ENCODE measurements at regions not wholly inside any gene's neighbourhood (a gene's known extent, or its start where the extent isn't known, plus 50 kb on each side); places are given as distances from the start of the nearest gene placed in this dataset.
A peak's percentile ranks its signal among the peaks of the same experiment; 100 is the strongest.

DNA sequence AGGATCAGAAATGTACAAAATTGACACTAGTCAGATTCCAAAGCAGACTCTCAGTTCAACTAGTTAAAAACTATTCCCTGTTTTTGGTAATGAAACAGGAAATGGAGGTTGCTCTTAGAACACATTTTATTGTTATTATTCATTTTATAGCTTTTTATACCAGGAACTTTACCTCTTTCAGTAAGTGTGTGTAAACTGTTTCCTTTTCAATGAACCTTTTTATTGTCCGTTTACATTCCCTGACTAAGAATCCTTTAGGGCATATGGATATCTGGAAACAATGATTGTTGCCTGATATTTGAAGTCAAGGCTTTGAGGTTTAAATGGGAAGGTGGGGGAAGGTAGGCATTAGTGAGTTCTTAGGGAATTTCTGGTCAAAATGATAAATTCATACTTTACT is 1511.4 kb downstream of the ADGRL3 start:
- ChIA-PET POLR2A (no interaction called here), CTCF (interaction anchor here (1.0 kb wide), 1 partner anchor 852 kb away, joined by 3 read pairs; no protein-coding TSS in a partner anchor)
- WGBS (ENCODE audit: low lambda C conversion rate): 28% methylated on average over 1 of the region's 1 CpG
- no peaks in the 10 kb centered on the region for H3F3A ChIP-seq (replicated peaks; ENCODE audit: insufficient read depth)
- H3K9me2 ChIP-seq: no peaks in the 10 kb centered on the region
- H3K79me2 ChIP-seq (ENCODE audit: insufficient read depth): no peaks in the 10 kb centered on the region
- H2AFZ ChIP-seq (ENCODE audit: low read depth): no peak overlapping the region
- H3K36me3 ChIP-seq (replicated peaks in 1 of 2; ENCODE audit: control insufficient read depth in 1 of 2, insufficient read depth in 2 of 2, low read length in 1 of 2): no peaks in the 10 kb centered on the region
- no peak overlapping the region for H3K4me2 ChIP-seq
- no peak for TF ChIP-seq TEAD4 (IDR thresholded peaks at IDR 0.05; ENCODE audit: borderline replicate concordance, insufficient read depth)
- TF ChIP-seq, protein P1, sequence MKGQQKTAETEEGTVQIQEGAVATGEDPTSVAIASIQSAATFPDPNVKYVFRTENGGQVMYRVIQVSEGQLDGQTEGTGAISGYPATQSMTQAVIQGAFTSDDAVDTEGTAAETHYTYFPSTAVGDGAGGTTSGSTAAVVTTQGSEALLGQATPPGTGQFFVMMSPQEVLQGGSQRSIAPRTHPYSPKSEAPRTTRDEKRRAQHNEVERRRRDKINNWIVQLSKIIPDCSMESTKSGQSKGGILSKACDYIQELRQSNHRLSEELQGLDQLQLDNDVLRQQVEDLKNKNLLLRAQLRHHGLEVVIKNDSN (IDR thresholded peaks at IDR 0.05; ENCODE audit: borderline replicate concordance, low read depth): no peak
- TF ChIP-seq, protein P2, sequence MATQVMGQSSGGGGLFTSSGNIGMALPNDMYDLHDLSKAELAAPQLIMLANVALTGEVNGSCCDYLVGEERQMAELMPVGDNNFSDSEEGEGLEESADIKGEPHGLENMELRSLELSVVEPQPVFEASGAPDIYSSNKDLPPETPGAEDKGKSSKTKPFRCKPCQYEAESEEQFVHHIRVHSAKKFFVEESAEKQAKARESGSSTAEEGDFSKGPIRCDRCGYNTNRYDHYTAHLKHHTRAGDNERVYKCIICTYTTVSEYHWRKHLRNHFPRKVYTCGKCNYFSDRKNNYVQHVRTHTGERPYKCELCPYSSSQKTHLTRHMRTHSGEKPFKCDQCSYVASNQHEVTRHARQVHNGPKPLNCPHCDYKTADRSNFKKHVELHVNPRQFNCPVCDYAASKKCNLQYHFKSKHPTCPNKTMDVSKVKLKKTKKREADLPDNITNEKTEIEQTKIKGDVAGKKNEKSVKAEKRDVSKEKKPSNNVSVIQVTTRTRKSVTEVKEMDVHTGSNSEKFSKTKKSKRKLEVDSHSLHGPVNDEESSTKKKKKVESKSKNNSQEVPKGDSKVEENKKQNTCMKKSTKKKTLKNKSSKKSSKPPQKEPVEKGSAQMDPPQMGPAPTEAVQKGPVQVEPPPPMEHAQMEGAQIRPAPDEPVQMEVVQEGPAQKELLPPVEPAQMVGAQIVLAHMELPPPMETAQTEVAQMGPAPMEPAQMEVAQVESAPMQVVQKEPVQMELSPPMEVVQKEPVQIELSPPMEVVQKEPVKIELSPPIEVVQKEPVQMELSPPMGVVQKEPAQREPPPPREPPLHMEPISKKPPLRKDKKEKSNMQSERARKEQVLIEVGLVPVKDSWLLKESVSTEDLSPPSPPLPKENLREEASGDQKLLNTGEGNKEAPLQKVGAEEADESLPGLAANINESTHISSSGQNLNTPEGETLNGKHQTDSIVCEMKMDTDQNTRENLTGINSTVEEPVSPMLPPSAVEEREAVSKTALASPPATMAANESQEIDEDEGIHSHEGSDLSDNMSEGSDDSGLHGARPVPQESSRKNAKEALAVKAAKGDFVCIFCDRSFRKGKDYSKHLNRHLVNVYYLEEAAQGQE (IDR thresholded peaks at IDR 0.05; ENCODE audit: low read depth, low read length): no peak
- no peak for TF ChIP-seq CHD2 (IDR thresholded peaks at IDR 0.05; ENCODE audit: low read length, partially characterized antibody)
- TF ChIP-seq SMC3 (IDR thresholded peaks at IDR 0.05; ENCODE audit: low read depth, low read length): no peak
- TF ChIP-seq YY1 (IDR thresholded peaks at IDR 0.05; ENCODE audit: low read depth): no peak
- no peak for TF ChIP-seq RCOR1 (IDR thresholded peaks at IDR 0.05; ENCODE audit: low read length)
- no peaks in the 10 kb centered on the region for H3K27me3 ChIP-seq (ENCODE audit: insufficient read depth)
- no peak for DNase-seq
- no peaks in the 10 kb centered on the region for H3K4me1 ChIP-seq (ENCODE audit: control insufficient read depth in 1 of 2, insufficient read depth in 2 of 2, low read depth in 1 of 2, low read length in 1 of 2)
- H3K9me3 ChIP-seq: no peaks in the 10 kb centered on the region
- H4K20me1 ChIP-seq (ENCODE audit: insufficient read depth): no peaks in the 10 kb centered on the region
- no peak overlapping the region for H3K27ac ChIP-seq (ENCODE audit: low read depth in 2 of 2, low read length in 1 of 2)
- no peak overlapping the region for H3K4me3 ChIP-seq (ENCODE audit: low read depth in 2 of 2, low read length in 1 of 2)
- no peak overlapping the region for H3K9ac ChIP-seq

DNA sequence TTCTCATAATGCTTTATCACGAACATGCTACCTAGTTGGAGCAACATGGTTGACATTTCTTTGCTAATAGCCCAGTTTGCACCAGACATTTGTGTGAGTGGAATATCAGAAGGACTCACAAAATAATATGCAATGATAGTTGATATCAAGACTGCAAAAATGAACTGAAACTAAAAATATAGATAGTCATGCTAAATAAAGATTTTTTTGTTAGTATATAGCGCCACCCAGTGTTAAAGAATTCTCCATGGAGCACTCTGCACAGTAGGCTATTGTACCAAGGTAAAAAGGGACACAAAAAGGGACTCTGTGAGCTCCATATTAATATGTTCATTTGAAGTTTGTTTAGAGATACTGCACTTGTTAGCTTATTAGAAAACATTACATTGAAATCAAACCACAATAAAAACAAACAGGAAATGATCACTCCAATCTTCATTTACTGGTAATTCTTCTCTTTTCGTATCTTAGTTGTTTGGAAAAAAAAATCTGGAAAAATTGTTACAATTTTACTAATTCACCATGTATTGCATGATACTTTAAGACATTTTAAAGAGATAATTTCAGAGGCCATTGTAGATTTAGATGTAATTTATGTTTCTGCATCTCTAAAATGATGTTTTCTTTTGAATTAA is 1509.6 kb downstream of the ADGRL3 start:
- no peak overlapping the region for H3K9ac ChIP-seq
- DNase-seq: peak; percentile 16
- 51% methylated on average over 3 of the region's 3 CpGs for WGBS (ENCODE audit: low lambda C conversion rate)
- no peaks in the 10 kb centered on the region for H3K36me3 ChIP-seq (replicated peaks in 1 of 2; ENCODE audit: control insufficient read depth in 1 of 2, insufficient read depth in 2 of 2, low read length in 1 of 2)
- no peaks in the 10 kb centered on the region for H4K20me1 ChIP-seq (ENCODE audit: insufficient read depth)
- H3K9me2 ChIP-seq: no peaks in the 10 kb centered on the region
- peak overlapping the region; percentile 46; the same call in 1 of the 2 replicates for H3K4me2 ChIP-seq
- H3K79me2 ChIP-seq (ENCODE audit: insufficient read depth): no peaks in the 10 kb centered on the region
- no peak for TF ChIP-seq EP300 (IDR thresholded peaks at IDR 0.05; ENCODE audit: borderline replicate concordance in 1 of 2, low read depth in 1 of 2, low read length in 1 of 2)
- peak; percentile 84 for TF ChIP-seq RAD21 (IDR thresholded peaks at IDR 0.05; ENCODE audit: low read length)
- TF ChIP-seq SMC3 (IDR thresholded peaks at IDR 0.05; ENCODE audit: low read depth, low read length): peak; percentile 49; the same call in 1 of the 2 replicates
- no peak for TF ChIP-seq TAF1 (IDR thresholded peaks at IDR 0.05; ENCODE audit: borderline replicate concordance, low read depth, low read length)
- no peak for TF ChIP-seq FOXM1 (IDR thresholded peaks at IDR 0.05; ENCODE audit: low read depth)
- TF ChIP-seq, protein P3, sequence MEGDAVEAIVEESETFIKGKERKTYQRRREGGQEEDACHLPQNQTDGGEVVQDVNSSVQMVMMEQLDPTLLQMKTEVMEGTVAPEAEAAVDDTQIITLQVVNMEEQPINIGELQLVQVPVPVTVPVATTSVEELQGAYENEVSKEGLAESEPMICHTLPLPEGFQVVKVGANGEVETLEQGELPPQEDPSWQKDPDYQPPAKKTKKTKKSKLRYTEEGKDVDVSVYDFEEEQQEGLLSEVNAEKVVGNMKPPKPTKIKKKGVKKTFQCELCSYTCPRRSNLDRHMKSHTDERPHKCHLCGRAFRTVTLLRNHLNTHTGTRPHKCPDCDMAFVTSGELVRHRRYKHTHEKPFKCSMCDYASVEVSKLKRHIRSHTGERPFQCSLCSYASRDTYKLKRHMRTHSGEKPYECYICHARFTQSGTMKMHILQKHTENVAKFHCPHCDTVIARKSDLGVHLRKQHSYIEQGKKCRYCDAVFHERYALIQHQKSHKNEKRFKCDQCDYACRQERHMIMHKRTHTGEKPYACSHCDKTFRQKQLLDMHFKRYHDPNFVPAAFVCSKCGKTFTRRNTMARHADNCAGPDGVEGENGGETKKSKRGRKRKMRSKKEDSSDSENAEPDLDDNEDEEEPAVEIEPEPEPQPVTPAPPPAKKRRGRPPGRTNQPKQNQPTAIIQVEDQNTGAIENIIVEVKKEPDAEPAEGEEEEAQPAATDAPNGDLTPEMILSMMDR (IDR thresholded peaks at IDR 0.05): peak; percentile 76
- TF ChIP-seq, protein P4, sequence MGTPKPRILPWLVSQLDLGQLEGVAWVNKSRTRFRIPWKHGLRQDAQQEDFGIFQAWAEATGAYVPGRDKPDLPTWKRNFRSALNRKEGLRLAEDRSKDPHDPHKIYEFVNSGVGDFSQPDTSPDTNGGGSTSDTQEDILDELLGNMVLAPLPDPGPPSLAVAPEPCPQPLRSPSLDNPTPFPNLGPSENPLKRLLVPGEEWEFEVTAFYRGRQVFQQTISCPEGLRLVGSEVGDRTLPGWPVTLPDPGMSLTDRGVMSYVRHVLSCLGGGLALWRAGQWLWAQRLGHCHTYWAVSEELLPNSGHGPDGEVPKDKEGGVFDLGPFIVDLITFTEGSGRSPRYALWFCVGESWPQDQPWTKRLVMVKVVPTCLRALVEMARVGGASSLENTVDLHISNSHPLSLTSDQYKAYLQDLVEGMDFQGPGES (IDR thresholded peaks at IDR 0.05; ENCODE audit: low read depth, low read length): no peak
- TF ChIP-seq ELF1 (IDR thresholded peaks at IDR 0.05): no peak
- TF ChIP-seq NRF1 (IDR thresholded peaks at IDR 0.05; ENCODE audit: low read depth, low read length): no peak
- TF ChIP-seq JUND (IDR thresholded peaks at IDR 0.05): no peak
- TF ChIP-seq, protein P5, sequence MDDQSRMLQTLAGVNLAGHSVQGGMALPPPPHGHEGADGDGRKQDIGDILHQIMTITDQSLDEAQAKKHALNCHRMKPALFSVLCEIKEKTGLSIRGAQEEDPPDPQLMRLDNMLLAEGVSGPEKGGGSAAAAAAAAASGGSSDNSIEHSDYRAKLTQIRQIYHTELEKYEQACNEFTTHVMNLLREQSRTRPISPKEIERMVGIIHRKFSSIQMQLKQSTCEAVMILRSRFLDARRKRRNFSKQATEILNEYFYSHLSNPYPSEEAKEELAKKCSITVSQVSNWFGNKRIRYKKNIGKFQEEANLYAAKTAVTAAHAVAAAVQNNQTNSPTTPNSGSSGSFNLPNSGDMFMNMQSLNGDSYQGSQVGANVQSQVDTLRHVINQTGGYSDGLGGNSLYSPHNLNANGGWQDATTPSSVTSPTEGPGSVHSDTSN (IDR thresholded peaks at IDR 0.05): no peak
- TF ChIP-seq TCF12 (IDR thresholded peaks at IDR 0.05): no peak
- TF ChIP-seq MEF2A (IDR thresholded peaks at IDR 0.05; ENCODE audit: borderline replicate concordance, low read depth): no peak
- CTCF ChIA-PET: interaction anchor here (0.6 to 2.9 kb wide), 7 partner anchors 12 to 1904 kb away, joined by 3 to 19 read pairs (median 3); no protein-coding TSS in a partner anchor
- peak overlapping the region; percentile 67 for H2AFZ ChIP-seq (ENCODE audit: low read depth)
- POLR2A ChIA-PET: no interaction called here
- no peaks in the 10 kb centered on the region for H3K4me1 ChIP-seq (ENCODE audit: control insufficient read depth in 1 of 2, insufficient read depth in 2 of 2, low read depth in 1 of 2, low read length in 1 of 2)
- no peaks in the 10 kb centered on the region for H3K9me3 ChIP-seq
- H3K4me3 ChIP-seq (ENCODE audit: low read depth in 2 of 2, low read length in 1 of 2): peak overlapping the region; percentile 17 to 27; a peak in 2 of 4 replicates
- no peaks in the 10 kb centered on the region for H3K27me3 ChIP-seq (ENCODE audit: insufficient read depth)
- H3F3A ChIP-seq (replicated peaks; ENCODE audit: insufficient read depth): no peaks in the 10 kb centered on the region
- no peak overlapping the region for H3K27ac ChIP-seq (ENCODE audit: low read depth in 2 of 2, low read length in 1 of 2)
